HG03432 (cell line): ENCODE measurements at regions not wholly inside any gene's neighbourhood (a gene's known extent, or its start where the extent isn't known, plus 50 kb on each side); places are given as distances from the start of the nearest gene placed in this dataset.
"Not testable (repeated sequence)": the region's sequence is repeated elsewhere in the genome, so short reads cannot be mapped to it uniquely, and the experiment has no call there.

Experiments
- ATAC-seq: cut with Tn5 transposase; IDR thresholded peaks from one replicate; pipeline ENCODE4 v1.9.1; 2021; ENCODE audit warnings: mild to moderate bottlenecking, moderate library complexity; ENCODE audit not compliant: unreplicated experiment

GRCh38 chr21:19029816-19030215 is 626.2 kb upstream of the TMPRSS15 start:
- no peak for ATAC-seq

DNA sequence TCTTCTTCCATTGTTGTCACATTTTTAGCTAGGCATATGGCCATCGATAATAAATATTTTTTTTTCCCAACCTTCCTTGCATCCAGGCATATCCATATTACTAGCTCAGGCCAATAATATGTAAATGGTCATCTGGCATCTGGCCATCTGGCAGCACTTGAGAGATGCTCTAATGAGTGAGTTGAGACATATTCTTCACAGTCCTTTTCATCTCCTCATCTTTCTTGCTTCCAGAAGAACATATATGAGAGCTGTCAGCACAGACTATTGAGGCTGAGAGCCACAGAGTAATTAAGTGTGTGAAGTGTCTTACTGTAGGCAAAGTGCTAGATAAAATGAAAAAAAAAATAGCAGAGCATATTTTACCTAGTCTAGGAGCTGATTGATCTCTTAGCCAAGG is 628.4 kb upstream of the TMPRSS15 start:
- no peak for ATAC-seq

- ATAC-seq = no peak
These were observed 630.5 kb upstream of the TMPRSS15 start for GRCh38 chr21:19034041-19034440.

DNA sequence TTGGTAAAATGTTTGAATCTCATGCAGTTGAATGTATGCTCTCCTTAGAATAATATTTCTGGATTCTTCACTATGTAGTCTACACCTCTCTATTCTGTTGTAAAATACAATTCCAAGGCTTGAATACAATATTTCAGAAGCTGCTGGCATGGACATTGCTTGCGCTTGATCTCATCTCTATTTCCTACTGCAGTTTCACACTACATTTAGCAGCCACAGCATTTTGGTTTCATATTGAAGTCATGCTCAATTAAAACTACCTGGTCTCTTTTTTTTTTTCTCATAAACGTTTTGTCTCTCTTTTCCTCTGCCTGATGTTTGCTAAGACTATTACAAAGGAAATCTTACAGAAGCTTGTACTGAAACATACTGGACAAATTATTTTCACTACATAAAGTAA is 631.0 kb upstream of the TMPRSS15 start:
- no peak for ATAC-seq

DNA sequence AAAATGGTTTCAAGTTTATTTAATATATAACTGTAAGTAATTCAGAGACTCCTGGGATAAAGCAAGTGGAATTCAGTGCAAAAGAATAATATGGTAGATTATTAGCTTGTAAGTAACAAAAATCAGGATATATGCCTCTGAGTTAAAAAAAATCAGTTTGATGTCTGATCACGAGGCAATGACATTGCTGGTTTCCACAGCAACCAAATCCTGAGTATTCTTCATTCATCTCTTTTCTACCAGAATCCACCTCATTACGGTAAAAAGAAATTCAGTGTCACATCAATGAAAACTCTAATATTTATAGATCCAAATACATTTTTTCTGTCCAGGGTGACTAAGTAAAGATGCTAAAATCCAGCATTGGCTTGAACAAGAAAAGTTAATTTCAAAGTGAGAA is 642.3 kb upstream of the TMPRSS15 start:
- no peak for ATAC-seq

DNA sequence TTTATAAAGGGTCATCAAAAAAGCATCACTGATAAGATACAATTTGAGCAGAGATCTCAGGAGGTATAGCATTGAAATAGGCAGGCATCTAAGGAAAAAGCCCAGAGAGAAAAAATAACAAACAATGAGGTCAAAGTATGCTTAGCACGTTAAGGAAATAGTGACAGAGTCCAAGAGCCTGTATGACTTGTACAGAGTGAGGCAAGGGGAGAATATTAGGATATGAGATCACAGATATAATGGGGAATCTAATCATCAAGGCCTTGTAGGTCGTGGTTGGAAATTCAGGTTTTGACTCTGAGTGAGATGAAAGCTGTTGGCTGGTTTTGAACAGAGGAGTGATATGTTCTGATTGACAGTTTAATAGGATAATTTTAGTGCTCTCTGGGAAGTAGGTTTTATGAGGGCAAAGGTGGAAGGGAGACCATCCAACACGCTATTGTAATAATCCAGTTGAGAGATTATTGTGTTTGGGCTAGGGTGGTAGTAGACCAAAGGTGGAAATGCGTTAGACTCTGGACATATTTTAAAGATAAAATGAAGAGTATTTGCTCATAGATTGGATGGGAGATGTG is 644.6 kb upstream of the TMPRSS15 start:
- ATAC-seq = no peak

DNA sequence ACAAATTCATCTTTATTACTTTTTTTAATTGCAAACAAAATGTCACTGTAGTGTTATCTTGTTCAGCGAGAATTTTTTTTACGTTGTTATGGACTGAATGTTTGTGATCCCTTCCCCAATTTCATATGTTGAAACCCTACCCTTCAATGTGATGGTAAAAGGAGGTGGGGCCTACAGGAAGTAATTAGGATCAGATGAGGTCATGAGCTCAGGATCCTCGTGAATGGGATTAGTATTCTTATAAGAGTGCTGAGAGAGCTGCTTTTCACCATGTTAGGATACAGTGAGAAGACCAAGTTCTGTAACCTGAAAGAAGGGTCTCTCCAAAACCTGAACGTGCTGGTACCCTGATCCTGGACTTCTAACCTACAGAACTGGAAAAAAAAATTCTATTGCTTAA is 646.0 kb upstream of the TMPRSS15 start:
- ATAC-seq = no peak

- ATAC-seq = no peak
These were observed 661.6 kb upstream of the TMPRSS15 start for GRCh38 chr21:19065164-19065563.

DNA sequence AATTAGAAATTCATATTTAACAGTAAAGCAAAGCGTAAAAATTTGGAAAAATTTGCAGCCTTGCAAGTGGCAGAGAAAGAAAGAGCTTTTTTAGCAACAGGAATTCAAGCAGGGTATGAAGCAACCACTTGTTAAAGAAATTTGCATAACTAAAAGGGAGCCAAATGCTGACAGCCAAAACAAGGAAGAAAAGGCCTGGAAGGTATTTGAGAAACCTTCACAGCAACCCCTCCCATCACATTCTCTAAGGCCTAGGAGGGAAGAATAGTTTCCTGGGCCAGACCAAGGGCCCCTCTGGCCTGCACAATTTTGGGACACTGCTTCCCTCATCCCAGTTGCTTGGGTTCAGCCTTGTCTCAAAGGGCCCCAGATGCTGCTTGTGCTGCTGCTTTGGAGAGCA is 672.4 kb upstream of the TMPRSS15 start:
- ATAC-seq = no peak

DNA sequence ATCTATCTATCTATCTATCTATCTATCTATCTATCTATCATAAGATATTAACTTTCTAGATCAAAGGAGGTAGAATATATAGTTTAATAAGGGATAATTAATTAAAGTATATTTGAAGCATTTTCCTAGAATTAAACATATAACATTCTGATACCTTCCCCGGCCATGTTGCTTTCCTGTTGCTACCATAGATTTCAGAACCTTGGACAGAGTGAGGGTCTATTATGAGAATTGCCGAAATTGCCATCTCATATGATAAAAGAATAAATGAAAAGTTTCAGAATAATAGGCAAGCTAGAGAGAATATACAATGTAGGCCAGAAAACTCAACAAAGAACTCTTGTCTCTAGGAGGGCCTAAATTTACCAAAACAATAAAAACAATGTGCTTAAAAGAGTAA is 706.1 kb upstream of the TMPRSS15 start:
- no peak for ATAC-seq

DNA sequence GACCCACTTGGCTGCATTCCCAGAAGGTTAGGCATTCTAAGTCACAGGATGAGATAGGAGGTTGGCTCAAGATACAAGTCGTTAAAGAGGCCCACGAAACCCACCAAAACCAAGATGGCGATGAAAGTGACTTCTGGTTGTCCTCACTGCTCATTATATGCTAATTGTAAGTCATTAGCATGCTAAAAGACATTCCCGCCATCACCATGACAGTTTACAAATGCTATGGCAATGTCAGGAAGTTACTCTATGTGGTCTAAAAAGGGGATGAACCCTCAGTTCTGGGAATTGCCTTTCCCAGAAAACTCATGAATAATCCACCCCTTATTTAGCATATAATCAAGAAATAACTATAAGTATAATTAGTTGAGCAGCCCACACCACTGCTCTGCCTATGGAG is 715.7 kb upstream of the TMPRSS15 start:
- not testable (repeated sequence) for ATAC-seq

- no peak for ATAC-seq
These were observed 717.0 kb upstream of the TMPRSS15 start for GRCh38 chr21:19120591-19120990.

GRCh38 chr21:19122356-19122755 is 718.8 kb upstream of the TMPRSS15 start:
- ATAC-seq = no peak

DNA sequence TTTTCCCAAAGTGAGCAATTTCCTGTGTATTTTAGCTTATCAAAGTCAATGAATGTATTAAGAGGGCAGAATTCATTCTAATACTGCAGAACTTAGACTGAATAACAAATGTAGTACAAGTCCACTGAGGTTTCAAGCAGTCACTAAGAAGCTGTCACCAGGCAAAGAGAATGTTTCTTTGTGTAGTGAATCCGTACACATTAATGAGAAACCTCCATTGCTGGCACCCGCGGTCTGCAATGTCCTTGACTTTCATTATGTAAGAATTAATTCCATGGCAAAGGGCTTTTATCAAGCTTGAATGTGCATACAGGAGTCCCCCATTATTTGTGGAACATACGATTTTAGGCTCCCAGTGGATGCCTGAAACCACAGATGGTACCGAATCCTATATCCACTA is 719.5 kb upstream of the TMPRSS15 start:
- no peak for ATAC-seq

GRCh38 chr21:19123525-19123924 is 719.9 kb upstream of the TMPRSS15 start:
- no peak for ATAC-seq

DNA sequence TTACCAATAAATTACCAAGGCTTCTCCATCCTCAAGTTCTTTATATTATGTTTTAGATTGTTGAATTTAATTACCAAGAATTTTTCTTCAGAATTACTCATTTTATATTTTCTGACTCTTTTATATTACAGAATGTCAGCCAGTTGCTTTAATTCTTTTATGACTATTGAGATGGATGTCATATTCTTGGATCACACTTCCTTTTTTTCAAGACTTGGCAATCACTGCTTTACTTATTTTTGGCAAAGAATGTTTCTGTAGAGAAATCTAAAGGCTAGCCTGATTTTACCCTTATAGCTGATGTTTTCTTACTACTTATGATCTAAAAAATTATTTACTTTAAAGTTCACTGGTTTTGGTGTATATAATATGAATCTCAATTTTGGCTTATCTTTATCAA is 721.1 kb upstream of the TMPRSS15 start:
- ATAC-seq = no peak

DNA sequence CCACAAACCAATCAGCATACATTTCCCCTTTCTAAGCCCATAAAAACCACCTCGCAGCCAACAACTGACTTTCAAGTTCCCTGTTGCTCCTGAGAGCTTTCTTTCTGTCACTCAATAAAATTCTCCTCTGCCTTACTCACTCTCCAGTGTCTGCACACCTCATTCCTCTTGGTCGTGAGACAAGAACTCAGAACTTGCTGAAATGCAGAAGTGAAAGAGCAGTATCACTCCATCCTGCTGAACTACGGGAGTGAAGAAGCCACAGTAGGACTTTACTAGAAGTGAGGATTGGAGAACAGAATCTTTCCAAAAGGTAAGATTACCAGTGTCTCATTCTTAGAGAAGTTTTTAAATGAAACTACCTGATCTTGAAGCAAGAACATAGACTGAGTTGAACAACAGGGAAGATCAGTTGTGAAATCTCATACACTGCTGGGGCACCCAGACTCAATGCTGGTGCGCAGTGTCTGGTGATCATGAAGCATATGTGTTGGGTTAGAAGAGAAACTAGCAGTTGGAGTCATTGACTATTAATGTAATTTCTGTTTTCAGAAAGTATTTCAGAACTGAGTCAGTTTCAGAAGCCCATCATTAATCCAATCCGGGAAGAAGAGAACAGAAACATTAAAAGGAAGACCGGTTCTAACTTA is 726.9 kb upstream of the TMPRSS15 start:
- no peak for ATAC-seq

- no peak for ATAC-seq
These were observed 737.9 kb upstream of the TMPRSS15 start for GRCh38 chr21:19141511-19141910.

DNA sequence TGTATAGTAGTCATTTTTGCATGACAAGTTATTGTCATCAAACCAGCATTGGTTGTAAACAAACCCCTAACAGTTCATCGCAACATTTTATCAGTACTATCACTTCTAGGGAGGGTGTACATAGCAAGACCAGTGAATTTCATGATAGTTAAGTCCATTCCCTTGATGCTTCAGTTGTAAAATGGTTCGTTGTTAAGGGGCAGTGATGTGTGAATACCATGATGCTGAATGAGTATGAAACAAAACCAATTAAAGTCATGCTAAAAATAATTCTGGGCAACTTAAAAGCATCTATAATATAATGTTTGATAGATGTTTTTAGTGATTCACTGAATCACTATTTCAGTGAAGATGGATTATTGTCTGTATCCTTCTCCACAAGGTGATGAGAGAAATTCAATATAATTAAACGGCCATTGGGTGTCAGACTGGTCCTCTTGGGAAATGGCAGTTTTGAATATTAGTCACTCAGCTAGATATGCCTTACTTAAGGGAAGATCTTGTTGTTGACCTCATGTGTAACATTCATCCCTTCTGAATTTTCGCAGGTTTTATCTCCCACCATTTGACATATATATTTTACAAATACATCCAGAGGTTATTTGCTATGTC is 742.2 kb upstream of the TMPRSS15 start:
- ATAC-seq = no peak

GRCh38 chr21:19148056-19148455 is 744.5 kb upstream of the TMPRSS15 start:
- no peak for ATAC-seq

GRCh38 chr21:19171585-19171984 is 768.0 kb upstream of the TMPRSS15 start:
- no peak for ATAC-seq

DNA sequence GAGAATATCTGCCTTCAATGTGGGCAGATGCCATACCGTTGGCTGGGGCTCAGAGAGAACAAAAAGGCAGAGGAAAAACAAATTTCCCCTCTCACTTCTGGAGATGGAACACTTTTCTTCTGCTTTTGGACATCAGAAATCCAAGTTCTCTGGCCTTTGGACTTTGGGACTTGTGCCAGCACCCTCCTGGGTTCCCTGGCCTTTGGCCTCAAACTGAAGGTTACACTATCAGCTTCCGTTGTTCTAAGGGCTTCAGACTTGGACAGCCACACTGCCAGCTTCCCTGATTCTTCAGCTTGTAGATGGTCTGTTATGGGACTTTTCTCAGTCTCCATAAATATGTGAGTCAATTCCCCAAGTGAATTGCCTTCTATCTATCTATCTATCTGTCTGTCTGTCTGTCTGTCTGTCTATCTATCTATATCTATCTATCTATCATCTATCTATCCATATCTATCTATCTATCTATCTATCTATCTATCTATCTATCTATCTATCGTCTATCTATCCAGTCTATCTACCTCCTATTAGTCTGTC is 778.1 kb upstream of the TMPRSS15 start:
- no peak for ATAC-seq
